ENCODE measurements at regions not wholly inside any gene's neighbourhood (a gene's known extent, or its start where the extent isn't known, plus 50 kb on each side); places are given as distances from the start of the nearest gene placed in this dataset.

GRCh38 chr3:59653405-59654122 lies 603.7 kb upstream of the CFAP20DC start:
- no peak for DNase-seq (ENCODE audit: low spot score)

GRCh38 chr3:59644479-59645402 lies 594.9 kb upstream of the CFAP20DC start:
- DNase-seq (ENCODE audit: low spot score) = no peak

DNA sequence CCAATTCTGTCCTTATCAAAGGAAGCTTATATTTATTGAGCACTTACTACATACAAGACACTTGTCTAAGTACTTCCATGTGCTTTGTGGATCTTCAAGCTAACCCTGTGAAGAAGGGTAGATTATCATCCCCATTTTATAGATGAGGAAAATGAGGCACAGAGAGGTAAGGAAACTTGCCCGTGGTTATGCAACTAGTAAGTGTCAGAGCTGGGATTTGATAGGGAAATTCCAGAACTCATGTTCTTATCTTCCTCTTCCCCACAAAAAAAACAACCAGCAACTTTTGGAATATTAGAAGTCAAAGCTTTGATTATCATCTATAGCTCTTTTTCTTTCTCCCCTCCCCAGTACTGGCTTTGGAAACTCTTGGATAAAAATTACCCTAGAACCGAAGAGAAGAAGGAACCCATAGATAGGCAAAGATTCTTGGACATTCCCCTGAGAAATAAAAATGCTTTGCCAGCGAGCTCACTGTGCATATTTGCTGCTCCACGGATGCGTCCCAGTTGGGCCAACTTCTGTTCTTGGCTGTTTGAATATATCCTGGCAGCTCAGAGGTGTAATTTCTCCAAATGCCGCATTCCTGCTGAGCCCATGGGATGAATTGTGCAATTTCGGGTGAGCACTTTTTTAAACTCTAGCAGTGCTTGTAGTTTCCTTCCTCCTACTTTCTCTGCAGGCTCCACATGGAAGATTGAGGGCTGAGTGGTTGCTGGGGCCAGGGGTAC lies 591.5 kb upstream of the CFAP20DC start:
- no peak for DNase-seq (ENCODE audit: low spot score)

DNA sequence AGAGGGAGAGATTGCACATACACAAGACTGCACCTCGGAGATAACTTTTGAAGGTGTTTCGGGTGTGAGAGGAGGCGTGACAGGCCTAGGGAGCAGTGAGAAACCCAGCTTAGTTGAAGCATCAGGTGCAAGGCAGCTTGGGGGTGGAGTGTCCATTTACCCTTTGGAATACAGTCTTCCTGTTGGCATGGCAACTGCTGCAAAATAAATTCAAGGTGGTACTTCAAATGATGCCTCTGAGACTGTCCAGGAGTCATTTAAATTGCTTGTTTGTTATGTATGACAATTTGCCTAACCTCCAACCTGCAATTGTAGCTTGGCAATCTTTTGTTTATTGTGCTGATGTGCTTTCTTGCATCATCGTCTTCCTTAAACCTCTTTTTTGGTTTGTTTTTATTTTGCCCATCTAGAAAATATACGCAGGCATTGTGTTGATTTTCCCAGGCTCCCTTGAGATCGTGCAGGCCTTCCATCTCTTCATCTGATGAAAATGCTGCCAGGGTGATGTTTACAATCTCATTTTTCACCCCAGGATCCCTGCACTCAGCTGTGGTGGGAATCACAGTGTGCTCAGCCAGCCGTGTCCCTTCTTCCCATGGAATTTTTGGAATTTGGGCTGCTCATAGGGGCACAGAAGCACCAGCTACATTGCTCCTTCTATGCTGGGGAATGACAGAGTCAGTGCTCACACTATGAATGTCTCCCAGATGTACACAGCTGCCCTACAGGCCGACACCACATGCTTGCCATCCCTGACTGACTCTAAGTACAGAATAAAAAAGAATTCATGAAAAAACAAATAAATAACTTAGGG lies 583.1 kb upstream of the CFAP20DC start:
- no peak for DNase-seq (ENCODE audit: low spot score)

- no peak for DNase-seq (ENCODE audit: low spot score)
These were observed 581.7 kb upstream of the CFAP20DC start for GRCh38 chr3:59631482-59631881.

GRCh38 chr3:59621037-59621436 lies 571.2 kb upstream of the CFAP20DC start:
- no peak for DNase-seq (ENCODE audit: low spot score)

DNA sequence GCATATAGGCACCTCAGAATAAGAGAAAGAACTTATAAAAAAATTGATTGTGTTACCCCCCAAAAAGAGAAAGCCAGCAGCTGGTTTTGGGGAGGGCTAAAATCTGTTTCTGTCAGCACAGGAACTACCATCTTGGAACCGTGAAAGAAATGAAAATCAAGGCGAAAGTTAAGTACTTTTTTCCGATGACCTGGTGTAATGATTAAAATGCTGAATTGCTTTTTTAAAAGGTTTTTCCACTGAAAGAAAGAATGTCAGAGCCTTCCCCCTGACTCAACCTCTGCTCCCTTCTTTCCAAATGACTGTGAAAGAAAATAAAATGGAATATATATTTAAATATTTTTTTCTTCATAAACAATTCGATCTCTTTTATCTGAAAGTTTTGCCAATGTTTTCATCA lies 570.5 kb upstream of the CFAP20DC start:
- DNase-seq (ENCODE audit: low spot score) = no peak

- no peak for DNase-seq (ENCODE audit: low spot score)
These were observed 562.6 kb upstream of the CFAP20DC start for GRCh38 chr3:59612444-59612715.

- DNase-seq (ENCODE audit: low spot score) = no peak
These were observed 562.0 kb upstream of the CFAP20DC start for GRCh38 chr3:59611649-59612443.

DNA sequence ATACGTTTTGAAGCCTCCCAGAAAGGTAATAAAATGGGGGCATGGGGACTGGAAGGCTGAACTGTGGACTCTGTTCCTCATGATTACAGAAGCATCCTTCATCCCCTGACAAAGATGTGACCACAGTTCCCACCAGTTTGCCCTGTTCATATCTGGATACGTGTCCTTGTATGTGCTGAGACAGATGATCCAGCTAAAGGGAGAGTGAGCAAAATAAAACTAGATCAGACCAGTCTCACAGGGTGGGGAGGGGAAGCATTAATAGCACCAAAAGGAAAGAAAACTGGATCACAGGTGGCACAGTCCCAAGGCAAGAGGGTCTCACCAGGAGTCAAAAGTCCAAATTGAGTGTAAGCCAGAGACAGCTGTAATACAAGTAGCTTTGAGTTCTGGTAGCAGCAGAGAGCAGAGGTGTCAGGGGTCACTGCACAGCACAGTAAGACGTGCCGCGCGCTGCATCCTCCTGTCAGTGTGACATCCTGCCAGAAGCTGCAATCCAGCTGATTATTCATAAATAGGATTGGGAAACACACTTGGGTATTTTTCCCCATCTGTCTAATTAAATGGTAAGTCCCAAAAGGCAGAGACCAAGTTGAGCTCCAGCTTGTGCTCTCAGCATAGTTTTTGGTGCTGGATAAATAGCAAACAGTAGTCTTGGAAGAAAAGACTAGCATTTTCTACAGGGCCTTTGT lies 560.0 kb upstream of the CFAP20DC start:
- DNase-seq (ENCODE audit: low spot score) = no peak

DNA sequence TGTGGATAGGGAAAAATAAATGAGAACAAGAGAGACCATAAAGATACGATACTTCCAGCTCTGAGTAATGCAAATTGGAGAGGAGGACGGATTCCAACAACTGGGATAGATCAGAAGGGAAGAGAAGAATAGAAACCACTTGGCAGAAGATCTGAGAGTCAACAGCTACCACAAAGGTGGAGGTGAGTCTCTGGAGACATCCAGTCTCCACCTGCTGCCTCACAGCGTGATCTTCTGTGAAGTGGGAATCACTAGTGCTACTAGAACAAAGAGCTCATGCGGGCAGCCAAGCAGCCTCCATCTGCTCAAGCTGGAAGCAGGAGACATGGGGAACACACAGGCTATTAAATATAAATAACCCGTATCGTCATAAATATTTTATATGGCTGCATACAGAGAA lies 558.5 kb upstream of the CFAP20DC start:
- no peak for DNase-seq (ENCODE audit: low spot score)

DNA sequence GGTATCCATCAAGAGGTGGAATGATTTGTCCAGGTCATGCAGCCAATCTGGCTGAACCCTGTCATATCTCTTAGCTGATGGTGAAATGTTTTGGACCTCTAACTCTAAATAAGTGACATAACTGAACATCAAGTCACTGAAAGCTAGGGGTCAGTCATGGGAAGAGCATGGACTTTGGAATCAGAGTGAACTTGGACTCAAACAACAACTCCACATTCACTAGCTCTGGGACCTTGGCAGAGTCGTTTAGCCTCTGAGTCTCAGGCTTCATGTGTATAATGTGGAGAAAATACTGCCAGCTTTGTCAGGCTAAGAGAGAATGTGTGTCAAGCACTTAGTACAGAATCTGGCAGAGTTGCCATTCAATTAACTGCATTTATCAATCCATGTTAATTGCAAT lies 557.8 kb upstream of the CFAP20DC start:
- DNase-seq (ENCODE audit: low spot score) = no peak

GRCh38 chr3:59606638-59607266 lies 556.9 kb upstream of the CFAP20DC start:
- DNase-seq (ENCODE audit: low spot score) = no peak

DNA sequence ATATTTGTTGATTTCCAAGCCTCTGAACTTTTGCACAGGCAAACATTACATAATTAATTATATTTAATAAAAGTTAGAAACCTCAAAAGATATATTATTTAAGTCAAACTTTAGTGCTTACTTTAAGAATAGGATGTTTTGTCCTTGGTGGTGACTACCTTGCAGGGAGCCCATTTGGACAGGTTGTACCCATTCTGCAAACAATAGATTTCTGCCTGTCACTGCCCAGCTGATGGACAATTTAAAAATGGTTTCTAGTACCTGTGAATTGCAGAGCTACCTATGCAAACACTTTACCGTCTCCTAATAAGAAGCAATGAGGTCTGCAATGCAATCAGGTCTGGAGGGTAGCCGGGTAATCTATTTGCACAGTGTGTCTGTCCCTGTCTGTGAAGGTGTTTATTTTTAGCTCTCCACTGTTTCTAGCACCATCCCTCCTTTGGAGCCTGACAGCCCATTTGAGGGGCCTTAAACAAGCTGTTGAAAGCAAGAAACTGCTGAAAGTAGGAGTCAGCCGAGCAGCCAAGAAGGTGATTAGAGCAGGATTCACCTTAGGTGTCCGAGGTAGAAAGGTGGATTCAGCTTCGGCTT lies 556.2 kb upstream of the CFAP20DC start:
- DNase-seq (ENCODE audit: low spot score) = no peak

DNA sequence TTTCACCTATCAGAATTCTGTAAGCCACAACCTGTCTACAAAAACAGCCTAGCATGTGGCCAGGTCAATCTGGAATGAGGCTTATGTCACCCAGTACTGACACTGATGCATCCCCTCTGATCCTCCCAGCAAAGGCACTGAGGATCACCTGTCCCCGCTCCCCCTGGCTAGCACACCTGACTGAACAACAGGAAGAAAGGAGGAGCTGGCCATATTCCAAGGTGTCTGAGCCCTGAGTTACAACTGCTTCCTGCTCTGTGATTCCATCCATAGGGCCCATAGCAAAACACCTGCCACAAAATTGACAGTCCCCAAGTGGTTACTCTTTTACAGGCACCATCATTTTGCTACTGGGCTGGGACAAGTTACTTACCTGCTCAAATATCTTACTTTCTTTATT lies 555.5 kb upstream of the CFAP20DC start:
- DNase-seq (ENCODE audit: low spot score) = no peak

DNA sequence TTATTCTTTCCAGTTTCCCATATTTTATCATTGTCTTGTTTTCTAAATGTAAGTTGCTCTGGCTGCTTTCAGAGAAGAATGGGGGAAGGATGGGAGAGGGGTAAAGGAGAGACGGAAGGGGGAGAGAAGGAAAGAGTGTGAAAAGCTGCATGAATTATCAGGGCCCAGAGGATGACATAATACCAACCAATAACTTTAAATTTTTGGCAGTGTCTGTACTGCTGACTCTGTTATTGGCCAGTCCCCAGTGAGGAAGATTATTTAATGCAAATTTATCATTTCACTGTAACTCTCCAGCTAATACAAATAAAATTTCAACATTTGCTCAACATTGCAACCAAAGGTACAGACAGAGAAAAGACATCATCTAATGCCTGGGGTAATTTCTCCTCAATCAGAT lies 551.7 kb upstream of the CFAP20DC start:
- DNase-seq (ENCODE audit: low spot score) = no peak

DNA sequence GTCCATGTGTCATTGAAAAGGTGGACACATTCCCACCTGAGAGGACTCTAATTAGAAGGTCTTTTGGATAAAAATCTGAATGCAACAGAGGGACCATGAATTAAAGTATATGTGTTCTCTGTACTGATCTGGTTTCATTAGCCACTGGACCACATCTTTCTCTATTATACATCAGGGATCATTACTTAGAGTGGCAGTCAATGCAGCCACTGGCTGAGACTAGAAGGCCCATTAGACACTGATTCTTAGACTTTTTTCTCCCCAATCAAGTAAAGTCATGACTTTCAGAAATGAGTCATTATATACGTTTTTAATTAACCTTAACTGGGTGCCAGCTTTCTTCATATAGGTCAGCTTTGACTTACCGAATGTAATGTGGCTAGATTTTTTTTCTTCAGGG lies 550.8 kb upstream of the CFAP20DC start:
- no peak for DNase-seq (ENCODE audit: low spot score)

DNA sequence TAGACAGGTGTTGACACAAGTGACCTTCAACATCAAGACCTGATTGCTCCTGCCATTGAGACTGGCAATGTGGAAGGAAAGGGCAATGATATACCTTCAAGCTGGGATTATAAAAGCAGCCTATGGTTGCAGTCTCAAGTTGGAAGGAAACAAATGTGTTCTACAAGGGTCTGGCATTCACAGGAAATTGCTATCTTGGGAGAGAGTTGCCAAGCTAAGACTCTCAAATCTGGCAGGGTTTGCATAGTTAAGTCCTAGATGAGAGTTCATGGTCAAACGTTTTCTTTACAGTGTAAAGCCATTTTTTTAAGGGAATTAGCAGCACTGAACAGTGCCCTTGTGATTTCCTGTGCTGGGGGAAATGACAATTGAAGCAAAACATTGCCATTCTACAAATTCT lies 546.9 kb upstream of the CFAP20DC start:
- DNase-seq (ENCODE audit: low spot score) = no peak

DNA sequence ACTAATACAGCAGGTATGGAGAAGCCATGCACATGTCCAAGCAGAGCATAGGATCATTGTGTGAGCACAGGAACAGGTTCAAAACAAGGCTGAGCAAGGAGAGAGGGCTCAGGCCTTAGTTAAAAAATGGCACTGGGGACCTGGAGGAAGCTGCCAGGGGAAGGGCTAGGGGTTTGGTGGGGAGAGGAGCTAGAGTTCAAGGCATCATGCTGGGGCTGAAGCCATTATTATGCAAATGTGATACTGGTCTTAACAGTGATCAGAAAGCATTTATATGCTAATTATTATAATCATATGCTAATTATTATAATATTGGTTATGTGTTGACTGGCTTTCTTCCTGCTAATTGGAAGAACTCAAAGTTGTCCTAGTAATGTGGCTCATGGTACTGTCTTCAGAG lies 546.0 kb upstream of the CFAP20DC start:
- DNase-seq (ENCODE audit: low spot score) = no peak

All from HT-29 (cell line).